K562 (cell line): ENCODE measurements at regions not wholly inside any gene's neighbourhood (a gene's known extent, or its start where the extent isn't known, plus 50 kb on each side); places are given as distances from the start of the nearest gene placed in this dataset.

Experiments
- ARHGAP35 ChIP-seq: fragments of 450-650 bp; IDR thresholded peaks from 2 replicates; pipeline ENCODE4 v1.6.1; 2018; ENCODE audit not compliant: partially characterized antibody
- CAMTA2 ChIP-seq: fragments of 250-450 bp; sonication (Bioruptor Pico); conservative IDR thresholded peaks from 2 replicates; pipeline ENCODE4 v1.5.1; 2022
- COPS2 ChIP-seq: fragments of 450-650 bp; conservative IDR thresholded peaks from 2 replicates; pipeline ENCODE4 v1.6.1; 2016; ENCODE audit warnings: mild to moderate bottlenecking, moderate library complexity
- CREB1 ChIP-seq, 2 experiments: sonication (generic) in 1 of 2; formaldehyde crosslinking in 1 of 2; IDR thresholded peaks; 2 replicates each; pipeline versions ENCODE4 v1.6.1 to v1.8.0; 2012 to 2022; ENCODE audit warnings: inconsistent platforms in 1 of 2, mild to moderate bottlenecking in 1 of 2, missing genetic modification reagents in 1 of 2, moderate library complexity in 1 of 2
- EP300 ChIP-seq: IDR thresholded peaks from 2 replicates; pipeline ENCODE4 v1.6.1; 2012; ENCODE audit warnings: low read length, improper control_type of control experiment
- FOXP1 ChIP-seq: sonication (generic); formaldehyde crosslinking; IDR thresholded peaks from 2 replicates; pipeline ENCODE4 v1.8.0; 2022; ENCODE audit warnings: mild to moderate bottlenecking, missing genetic modification reagents
- MCM5 ChIP-seq: fragments of 450-650 bp; IDR thresholded peaks from 2 replicates; pipeline ENCODE4 v1.6.1; 2016; ENCODE audit warnings: low read depth
- MXI1 ChIP-seq: IDR thresholded peaks from 2 replicates; pipeline ENCODE4 v1.6.1; 2011; ENCODE audit warnings: low read depth, mild to moderate bottlenecking, improper control_type of control experiment, low read length
- PHF21A ChIP-seq: fragments of 450-650 bp; IDR thresholded peaks from 2 replicates; pipeline ENCODE4 v1.6.1; 2017; ENCODE audit warnings: low read depth, borderline replicate concordance
- PHTF2 ChIP-seq: fragments of 250-450 bp; sonication (Bioruptor Pico); IDR thresholded peaks from 2 replicates; pipeline ENCODE4 v1.5.0; 2021; ENCODE audit warnings: mild to moderate bottlenecking
- POLR2A ChIP-seq: fragments of 450-650 bp; conservative IDR thresholded peaks from 2 replicates; pipeline ENCODE4 v1.6.1; 2016
- SRSF9 ChIP-seq: fragments of 200-400 bp; formaldehyde crosslinking; IDR thresholded peaks from 2 replicates; pipeline ENCODE4 v1.6.1; 2017; ENCODE audit warnings: low read depth, low read length, borderline replicate concordance
- ZNF507 ChIP-seq: conservative IDR thresholded peaks from 2 replicates; pipeline ENCODE4 v1.6.1; 2017; ENCODE audit warnings: missing genetic modification characterization, missing compliant biosample characterization

GRCh38 chr20:56983813-56984212, 282.6 kb downstream of the BMP7 start:
- TF ChIP-seq MXI1 (no peak), PHTF2 (CRISPR knock-in tag) (no peak), CAMTA2 (no peak), ZNF507 (tag) (no peak), SRSF9 (no peak), COPS2 (no peak), EP300 (no peak), CREB1 (IDR thresholded peaks at IDR 0.05) (no peak), CREB1 (CRISPR knock-in tag; IDR thresholded peaks at IDR 0.05) (no peak), MCM5 (no peak), POLR2A (no peak), ARHGAP35 (no peak), PHF21A (no peak), FOXP1 (CRISPR knock-in tag) (no peak)
